NB4 (cell line): ENCODE measurements at regions not wholly inside any gene's neighbourhood (a gene's known extent, or its start where the extent isn't known, plus 50 kb on each side); places are given as distances from the start of the nearest gene placed in this dataset.

Experiments
- MYC ChIP-seq: IDR thresholded peaks from 2 replicates; pipeline ENCODE4 v1.6.1; 2011; ENCODE audit warnings: low read depth, low read length
- POLR2A ChIP-seq: IDR thresholded peaks from 2 replicates; pipeline ENCODE4 v1.6.1; 2011; ENCODE audit warnings: mild to moderate bottlenecking; ENCODE audit not compliant: insufficient read length; ENCODE audit errors: extremely low read depth
- TF ChIP-seq, protein P1 (sequence below): IDR thresholded peaks from one replicate; pipeline ENCODE4 v1.5.1; 2012; ENCODE audit warnings: low read depth, low read length
- TF ChIP-seq, protein P2 (sequence below): IDR thresholded peaks from 2 replicates; pipeline ENCODE4 v1.6.1; 2011; ENCODE audit warnings: low read depth, low read length

DNA sequence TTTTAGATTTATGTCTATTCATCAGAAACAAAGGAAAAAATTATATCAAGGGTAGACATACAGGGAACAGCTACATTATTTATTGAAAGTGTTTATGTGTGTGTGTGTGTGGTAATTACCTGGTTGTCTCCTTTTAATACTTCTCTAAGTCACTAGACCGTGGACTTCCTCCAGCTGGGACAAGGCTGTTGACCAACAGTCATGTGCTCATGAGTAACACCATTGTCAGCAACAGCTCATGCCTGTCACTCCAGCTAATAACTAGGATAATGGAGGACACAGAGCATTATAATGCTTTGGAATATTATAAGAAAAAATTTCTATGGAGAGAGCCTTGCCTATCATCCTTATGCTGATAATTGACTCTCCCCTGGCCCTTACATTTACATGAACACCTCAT lies 125.3 kb upstream of the SALL1 start:
- TF ChIP-seq, protein P1, sequence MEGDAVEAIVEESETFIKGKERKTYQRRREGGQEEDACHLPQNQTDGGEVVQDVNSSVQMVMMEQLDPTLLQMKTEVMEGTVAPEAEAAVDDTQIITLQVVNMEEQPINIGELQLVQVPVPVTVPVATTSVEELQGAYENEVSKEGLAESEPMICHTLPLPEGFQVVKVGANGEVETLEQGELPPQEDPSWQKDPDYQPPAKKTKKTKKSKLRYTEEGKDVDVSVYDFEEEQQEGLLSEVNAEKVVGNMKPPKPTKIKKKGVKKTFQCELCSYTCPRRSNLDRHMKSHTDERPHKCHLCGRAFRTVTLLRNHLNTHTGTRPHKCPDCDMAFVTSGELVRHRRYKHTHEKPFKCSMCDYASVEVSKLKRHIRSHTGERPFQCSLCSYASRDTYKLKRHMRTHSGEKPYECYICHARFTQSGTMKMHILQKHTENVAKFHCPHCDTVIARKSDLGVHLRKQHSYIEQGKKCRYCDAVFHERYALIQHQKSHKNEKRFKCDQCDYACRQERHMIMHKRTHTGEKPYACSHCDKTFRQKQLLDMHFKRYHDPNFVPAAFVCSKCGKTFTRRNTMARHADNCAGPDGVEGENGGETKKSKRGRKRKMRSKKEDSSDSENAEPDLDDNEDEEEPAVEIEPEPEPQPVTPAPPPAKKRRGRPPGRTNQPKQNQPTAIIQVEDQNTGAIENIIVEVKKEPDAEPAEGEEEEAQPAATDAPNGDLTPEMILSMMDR = no peak
- TF ChIP-seq POLR2A = no peak
- TF ChIP-seq, protein P2, sequence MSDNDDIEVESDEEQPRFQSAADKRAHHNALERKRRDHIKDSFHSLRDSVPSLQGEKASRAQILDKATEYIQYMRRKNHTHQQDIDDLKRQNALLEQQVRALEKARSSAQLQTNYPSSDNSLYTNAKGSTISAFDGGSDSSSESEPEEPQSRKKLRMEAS = no peak
- no peak for TF ChIP-seq MYC
